ENCODE measurements at regions not wholly inside any gene's neighbourhood (a gene's known extent, or its start where the extent isn't known, plus 50 kb on each side); places are given as distances from the start of the nearest gene placed in this dataset.

DNA sequence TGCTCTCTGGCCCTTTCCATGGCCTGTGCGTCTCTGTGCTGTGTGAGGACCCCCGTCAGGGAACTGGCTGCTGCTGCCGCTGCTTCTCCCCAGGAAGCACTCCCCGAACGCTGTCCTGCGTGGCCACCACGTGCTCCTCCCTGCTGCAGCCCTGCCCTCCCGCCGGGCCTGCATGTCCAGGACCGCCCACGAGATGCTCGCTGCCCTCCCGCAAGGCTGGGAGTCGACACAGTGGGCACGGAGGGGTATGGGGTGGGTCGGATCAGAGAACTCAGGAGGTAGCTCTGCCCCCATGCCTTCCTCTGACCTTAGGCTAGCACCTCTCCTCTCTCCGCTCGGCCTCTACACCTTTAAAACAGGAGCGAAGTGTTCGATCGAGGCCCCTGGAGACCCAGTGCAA is 171.9 kb upstream of the AJAP1 start:
- no peaks in the 10 kb centered on the region for H3K36me3 ChIP-seq (ENCODE audit: control insufficient read depth, insufficient read depth, low read length)
- no peak for DNase-seq (ENCODE audit: extremely low read depth, insufficient read length)
- no peaks in the 10 kb centered on the region for H3K27me3 ChIP-seq (replicated peaks; ENCODE audit: control insufficient read depth, insufficient read depth, low read length)
- TF ChIP-seq, protein P1, sequence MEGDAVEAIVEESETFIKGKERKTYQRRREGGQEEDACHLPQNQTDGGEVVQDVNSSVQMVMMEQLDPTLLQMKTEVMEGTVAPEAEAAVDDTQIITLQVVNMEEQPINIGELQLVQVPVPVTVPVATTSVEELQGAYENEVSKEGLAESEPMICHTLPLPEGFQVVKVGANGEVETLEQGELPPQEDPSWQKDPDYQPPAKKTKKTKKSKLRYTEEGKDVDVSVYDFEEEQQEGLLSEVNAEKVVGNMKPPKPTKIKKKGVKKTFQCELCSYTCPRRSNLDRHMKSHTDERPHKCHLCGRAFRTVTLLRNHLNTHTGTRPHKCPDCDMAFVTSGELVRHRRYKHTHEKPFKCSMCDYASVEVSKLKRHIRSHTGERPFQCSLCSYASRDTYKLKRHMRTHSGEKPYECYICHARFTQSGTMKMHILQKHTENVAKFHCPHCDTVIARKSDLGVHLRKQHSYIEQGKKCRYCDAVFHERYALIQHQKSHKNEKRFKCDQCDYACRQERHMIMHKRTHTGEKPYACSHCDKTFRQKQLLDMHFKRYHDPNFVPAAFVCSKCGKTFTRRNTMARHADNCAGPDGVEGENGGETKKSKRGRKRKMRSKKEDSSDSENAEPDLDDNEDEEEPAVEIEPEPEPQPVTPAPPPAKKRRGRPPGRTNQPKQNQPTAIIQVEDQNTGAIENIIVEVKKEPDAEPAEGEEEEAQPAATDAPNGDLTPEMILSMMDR (IDR thresholded peaks at IDR 0.05; ENCODE audit: insufficient read depth, low read length, poor library complexity, severe bottlenecking), result no peak
- no peak overlapping the region for H3K4me3 ChIP-seq (replicated peaks; ENCODE audit: low read depth, low read length)

DNA sequence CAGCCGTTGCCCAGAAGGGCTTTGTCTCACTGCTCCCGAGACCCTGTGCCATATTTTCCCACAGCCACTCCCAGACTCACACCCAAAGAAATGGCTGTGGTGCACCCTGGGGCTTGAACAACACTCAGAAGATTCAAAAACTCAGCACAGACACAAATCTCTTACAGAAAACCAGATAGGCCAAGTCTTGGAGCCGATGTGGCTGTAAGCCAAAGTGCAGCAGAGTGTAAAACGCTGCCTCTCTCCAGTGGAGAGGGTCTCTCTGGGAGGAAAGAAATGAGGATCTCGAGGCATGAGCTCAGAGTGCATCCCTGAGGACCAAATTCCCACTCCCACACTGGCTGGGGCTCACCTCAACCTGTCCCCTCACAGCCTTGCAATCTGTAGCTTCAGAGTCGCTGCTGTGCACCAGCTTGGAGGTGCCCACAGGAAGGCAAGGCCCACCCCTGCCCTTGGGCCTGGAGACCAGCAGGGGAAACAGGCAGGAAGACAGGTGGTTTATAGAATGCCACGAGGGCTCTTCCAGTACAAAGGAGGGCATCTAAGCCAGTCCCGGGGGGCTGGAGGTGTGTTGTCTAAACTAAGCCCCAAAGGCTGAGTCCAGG is 171.3 kb upstream of the AJAP1 start:
- H3K36me3 ChIP-seq (ENCODE audit: control insufficient read depth, insufficient read depth, low read length), result no peaks in the 10 kb centered on the region
- no peak for DNase-seq (ENCODE audit: extremely low read depth, insufficient read length)
- no peak overlapping the region for H3K4me3 ChIP-seq (replicated peaks; ENCODE audit: low read depth, low read length)
- no peaks in the 10 kb centered on the region for H3K27me3 ChIP-seq (replicated peaks; ENCODE audit: control insufficient read depth, insufficient read depth, low read length)
- TF ChIP-seq, protein P1 (IDR thresholded peaks at IDR 0.05; ENCODE audit: insufficient read depth, low read length, poor library complexity, severe bottlenecking), result no peak

DNA sequence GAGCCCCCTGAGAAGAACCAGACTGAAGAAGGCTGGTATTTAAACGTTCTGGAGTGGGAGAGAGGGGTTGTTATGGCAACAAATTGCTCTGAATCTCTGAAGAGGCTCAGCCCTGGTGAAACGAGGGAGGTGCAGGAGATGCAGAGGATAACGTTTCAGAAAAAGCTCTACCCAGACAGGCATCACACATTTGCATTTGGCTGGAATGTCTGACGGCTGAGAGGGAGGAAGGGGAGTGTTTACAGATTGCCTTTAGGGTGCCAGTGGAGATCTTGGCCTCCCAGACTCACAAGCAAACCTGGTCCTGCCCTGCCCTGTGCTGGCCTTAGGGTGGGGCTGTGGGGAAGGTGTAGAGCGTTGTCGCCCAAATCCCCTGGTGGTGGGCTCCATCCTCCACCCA is 169.0 kb upstream of the AJAP1 start:
- no peak for DNase-seq (ENCODE audit: extremely low read depth, insufficient read length)
- TF ChIP-seq, protein P1 (IDR thresholded peaks at IDR 0.05; ENCODE audit: insufficient read depth, low read length, poor library complexity, severe bottlenecking), result no peak
- no peaks in the 10 kb centered on the region for H3K27me3 ChIP-seq (replicated peaks; ENCODE audit: control insufficient read depth, insufficient read depth, low read length)
- H3K4me3 ChIP-seq (replicated peaks; ENCODE audit: low read depth, low read length), result no peak overlapping the region
- no peaks in the 10 kb centered on the region for H3K36me3 ChIP-seq (ENCODE audit: control insufficient read depth, insufficient read depth, low read length)

DNA sequence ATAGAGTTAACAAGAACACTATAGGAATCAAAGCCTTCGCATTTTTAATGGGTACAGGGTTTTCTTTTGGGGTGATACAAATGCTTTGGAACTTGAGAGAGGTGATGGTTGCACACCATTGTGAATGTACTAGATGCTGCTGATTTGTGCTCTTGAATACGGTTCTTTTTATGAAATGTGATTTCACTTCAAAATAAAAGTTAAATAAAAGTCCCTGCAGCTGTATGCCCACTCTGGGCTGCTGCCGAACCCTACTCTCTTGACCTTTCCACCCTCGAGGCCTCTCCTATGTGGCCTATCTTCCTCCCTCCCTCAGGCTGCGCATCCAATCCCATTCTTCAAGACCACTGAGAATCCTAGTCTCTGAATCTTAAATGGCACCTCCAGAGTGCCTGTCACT is 168.5 kb upstream of the AJAP1 start:
- Histone ChIP-seq H3K27me3 (replicated peaks; ENCODE audit: control insufficient read depth, insufficient read depth, low read length) (no peaks in the 10 kb centered on the region), H3K4me3 (replicated peaks; ENCODE audit: low read depth, low read length) (no peak overlapping the region), H3K36me3 (ENCODE audit: control insufficient read depth, insufficient read depth, low read length) (no peaks in the 10 kb centered on the region)
- TF ChIP-seq, protein P1 (IDR thresholded peaks at IDR 0.05; ENCODE audit: insufficient read depth, low read length, poor library complexity, severe bottlenecking), result no peak
- DNase-seq (ENCODE audit: extremely low read depth, insufficient read length), result no peak

DNA sequence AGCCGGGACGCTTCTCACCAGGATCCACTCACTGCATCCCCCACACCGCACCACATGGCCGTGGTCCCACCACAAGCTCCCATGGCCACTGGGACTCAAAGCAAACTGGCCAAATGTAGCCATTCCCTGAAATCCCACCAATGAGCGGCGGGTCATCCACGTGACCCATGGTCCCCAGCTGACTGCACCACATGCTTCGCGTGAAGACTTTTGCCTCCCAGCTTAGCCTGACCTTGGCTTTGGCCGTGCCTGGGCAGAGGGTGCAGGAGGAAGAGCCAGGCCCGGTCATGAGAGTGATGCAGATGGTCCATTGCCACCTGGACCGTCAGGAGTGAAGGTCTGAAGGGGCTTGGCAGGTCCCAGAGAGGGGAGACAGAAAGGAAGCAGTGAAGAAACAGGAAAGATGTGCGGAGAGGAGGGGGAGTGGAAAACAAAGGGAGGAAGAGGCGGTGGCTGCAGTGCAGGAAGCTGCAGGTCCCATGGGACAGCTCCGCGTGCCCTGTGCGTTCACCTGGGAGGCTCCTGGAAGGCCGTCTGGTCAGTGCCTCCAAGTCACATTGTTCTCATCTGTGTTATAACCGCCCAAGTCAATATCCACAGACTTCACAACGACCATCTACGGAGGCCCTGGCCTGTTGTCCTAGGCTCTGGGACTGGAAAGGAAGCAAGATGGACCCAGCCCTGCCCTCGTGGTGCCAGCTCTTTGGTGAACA is 167.8 kb upstream of the AJAP1 start:
- no peaks in the 10 kb centered on the region for H3K36me3 ChIP-seq (ENCODE audit: control insufficient read depth, insufficient read depth, low read length)
- no peak overlapping the region for H3K4me3 ChIP-seq (replicated peaks; ENCODE audit: low read depth, low read length)
- TF ChIP-seq, protein P1 (IDR thresholded peaks at IDR 0.05; ENCODE audit: insufficient read depth, low read length, poor library complexity, severe bottlenecking), result no peak
- no peaks in the 10 kb centered on the region for H3K27me3 ChIP-seq (replicated peaks; ENCODE audit: control insufficient read depth, insufficient read depth, low read length)
- DNase-seq (ENCODE audit: extremely low read depth, insufficient read length), result no peak

Data from GM06990 (cell line).